ENCODE measurements at regions not wholly inside any gene's neighbourhood (a gene's known extent, or its start where the extent isn't known, plus 50 kb on each side); places are given as distances from the start of the nearest gene placed in this dataset.
"Not testable (repeated sequence)": the region's sequence is repeated elsewhere in the genome, so short reads cannot be mapped to it uniquely, and the experiment has no call there.

- DNase-seq = no peak
These were observed 52.0 kb downstream of the PRORP start for GRCh38 chr14:35174342-35174741.

- no peak for DNase-seq
These were observed 57.8 kb downstream of the PRORP start for GRCh38 chr14:35180179-35180578.

GRCh38 chr14:35184891-35185290, 62.5 kb downstream of the PRORP start:
- DNase-seq = not testable (repeated sequence)

- no peak for DNase-seq
These were observed 67.1 kb downstream of the PRORP start for GRCh38 chr14:35189422-35189821.

DNA sequence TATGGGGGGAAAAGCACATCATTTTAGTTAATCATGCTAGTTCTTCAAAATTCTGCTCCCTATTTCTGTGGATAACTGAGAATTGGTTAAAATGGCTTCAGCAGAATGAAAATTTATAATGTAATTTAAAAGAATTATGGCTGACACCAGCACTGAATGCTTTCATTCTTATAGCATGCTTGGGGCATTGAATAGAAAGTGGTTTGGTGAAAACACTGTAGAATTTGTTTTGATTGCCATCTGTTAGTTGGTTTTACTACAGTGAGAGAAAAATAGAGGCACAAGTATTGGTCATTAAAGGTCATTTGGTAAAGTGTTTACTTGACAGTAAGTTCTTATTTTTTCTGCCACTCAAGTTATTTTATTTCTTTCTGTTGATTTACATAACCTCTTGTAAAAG, 70.8 kb downstream of the PRORP start:
- no peak for DNase-seq

- not testable (repeated sequence) for DNase-seq
These were observed 71.8 kb downstream of the PRORP start for GRCh38 chr14:35194183-35194582.

DNA sequence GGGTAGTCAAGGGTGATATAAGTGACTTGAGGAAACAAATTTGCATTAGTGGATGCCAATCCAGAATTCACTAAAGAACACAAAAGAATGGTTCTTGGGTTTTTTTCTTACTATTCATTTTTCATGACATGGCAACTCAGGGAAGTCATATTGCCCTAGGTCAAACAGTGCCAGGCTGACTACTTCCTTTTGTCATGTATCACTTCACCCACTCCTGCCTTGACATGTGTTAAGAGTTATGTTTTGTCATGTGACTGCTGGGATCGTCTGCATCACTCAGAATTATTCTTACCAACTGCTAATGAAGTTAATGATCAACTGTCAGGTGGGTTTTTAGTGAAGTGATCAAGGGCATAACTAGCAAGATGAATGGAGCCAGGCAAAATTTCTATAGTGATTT, 74.2 kb downstream of the PRORP start:
- no peak for DNase-seq

DNA sequence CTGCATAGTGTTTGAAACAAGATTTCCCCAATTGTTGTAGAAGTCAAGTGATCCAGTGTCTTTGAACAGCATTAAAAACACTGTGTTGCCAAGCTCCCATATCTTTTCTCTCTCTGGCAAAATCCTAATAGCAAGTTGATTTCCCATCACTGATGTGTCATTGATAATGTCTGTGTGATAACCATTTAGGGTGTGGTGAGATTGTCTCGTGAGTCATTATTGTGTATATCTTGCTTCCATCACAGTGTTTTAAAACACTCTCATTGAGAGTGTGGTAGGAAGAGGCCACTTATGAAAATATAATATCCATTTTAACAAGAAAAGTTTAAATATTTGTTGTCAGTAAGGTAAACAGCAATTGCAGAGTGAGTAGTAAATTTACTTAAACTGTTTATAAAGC, 74.7 kb downstream of the PRORP start:
- no peak for DNase-seq

DNA sequence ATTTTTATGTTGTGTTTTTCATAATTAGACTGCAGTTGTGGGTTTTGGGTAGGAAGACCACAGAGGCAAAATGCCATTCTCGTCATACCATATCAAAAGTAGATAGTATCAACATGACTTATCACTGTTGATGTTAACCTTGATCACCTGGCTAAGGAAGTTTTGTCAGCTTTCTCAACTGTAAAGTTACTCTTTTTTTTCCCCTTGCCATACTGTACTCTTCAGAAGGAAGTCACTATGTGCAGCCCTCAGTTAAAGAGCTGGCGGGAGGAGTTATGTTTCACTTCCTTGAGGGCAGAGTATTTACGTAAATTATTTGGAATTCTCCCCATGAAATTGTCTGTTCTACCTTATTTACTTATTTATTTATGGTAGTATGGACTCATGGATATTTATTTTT, 78.7 kb downstream of the PRORP start:
- DNase-seq = no peak

- DNase-seq = no peak
These were observed 79.8 kb downstream of the PRORP start for GRCh38 chr14:35202195-35202594.

- DNase-seq = no peak
These were observed 83.4 kb downstream of the PRORP start for GRCh38 chr14:35205737-35206136.

DNA sequence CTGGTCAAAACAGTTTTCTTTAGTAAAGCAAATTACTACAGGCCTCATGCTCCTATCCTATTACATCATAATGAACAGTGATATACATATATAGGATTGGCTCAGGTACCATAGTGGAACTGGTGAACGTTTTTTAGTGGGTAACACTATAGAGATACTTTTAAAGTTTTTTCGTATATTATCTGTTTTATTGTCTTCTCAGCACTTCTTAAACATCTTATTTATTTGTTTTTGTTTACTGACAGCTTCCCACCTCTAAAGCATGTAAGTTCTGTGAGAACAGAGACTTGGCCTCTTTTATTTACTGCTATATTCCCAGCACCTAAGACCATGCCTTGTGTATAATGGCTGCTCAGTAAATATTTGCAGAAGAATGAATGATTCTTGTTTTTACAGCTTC, 81.1 kb upstream of the PSMA6 start:
- DNase-seq = no peak

- no peak for DNase-seq
These were observed 79.6 kb upstream of the PSMA6 start for GRCh38 chr14:35212471-35213142.

DNA sequence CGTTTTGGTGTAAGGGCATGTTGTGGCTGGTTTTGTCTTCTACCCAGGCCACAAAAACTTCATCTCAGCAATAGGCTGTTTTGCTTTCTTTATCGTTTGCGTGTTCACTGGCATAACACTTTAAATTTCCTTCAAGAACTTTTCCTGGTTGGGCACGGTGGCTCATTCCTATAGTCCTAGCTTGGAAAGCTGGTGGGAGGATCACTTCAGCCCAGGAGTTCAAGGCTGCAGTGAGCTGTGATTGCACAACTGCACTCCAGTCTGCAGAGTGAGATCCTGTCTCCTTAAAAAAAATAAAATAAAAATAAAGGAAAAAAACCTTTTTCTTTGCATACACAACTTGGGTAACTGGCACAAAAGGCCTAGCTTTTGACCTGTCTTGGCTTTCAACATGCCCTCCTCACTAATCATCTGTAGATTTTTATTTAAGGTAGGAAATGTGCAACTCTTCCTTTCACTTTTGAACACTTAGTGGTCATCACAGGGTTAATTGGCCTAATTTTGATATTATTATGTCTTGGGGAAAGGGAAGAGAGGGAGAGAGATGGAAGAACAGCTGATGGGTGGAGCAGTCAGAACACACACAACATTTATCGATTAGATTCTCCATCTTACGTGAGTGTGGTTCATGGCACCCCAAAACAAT, 78.9 kb upstream of the PSMA6 start:
- DNase-seq = no peak

DNA sequence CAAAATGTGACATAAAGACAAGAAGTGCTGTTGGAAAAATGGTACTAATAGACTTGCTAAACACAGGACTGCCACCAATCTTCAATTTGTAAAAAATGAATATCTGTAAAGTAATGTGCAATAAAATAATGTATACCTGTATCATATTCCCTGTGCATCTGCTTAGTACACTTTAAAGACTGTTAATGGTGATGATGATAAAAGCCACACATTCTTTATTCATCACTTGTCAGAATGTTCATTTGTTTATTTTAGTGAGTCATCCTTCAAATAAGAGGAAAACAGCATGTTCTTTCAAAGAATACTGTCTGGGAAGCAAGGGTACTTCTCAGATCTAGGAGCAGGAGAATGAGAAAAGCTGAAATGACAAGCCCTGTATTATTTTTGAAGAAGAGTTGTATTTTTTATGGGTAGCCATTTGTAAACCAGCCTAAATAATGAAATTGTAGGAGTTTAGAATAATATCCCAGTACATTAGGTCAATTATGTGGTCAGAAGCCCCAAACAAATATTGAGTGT, 78.3 kb upstream of the PSMA6 start:
- no peak for DNase-seq

DNA sequence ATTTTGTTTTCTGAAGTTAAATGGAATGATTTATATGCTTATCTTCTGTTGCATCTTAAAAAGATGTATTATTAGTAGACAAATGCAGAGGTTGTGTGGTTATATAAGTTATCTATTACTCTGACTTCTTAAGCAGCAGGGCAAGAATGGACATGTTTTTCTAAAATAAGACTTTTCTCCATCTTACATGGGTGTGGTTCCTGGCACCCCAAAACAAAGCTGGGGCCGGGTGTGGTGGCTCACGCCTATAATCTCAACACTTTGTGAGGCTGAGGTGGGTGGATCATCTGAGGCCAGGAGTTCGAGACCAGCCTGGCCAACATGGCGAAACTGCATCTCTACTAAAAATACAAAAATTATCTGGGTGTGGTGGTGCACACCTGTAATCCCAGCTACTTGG, 77.8 kb upstream of the PSMA6 start:
- not testable (repeated sequence) for DNase-seq

- no peak for DNase-seq
These were observed 76.9 kb upstream of the PSMA6 start for GRCh38 chr14:35215110-35215813.

DNA sequence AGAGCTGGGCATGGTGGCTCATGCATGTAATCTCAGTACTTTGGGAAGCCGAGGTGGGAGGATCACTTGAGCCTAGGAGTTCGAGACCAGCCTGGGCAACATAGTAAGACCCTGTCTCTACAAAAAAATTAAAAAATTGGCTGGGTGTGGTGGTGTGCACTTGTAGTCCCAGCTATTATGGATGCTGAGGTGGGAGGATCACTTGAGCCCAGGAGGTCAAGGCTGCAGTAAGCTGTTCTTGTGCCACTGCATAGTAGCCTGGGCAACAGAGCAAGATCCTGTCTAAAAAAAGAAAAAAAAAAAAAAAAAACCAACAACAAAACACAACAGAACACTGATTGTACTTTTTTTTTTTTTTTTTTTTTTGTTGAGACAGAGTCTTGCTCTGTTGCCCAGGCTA, 74.0 kb upstream of the PSMA6 start:
- DNase-seq = not testable (repeated sequence)

DNA sequence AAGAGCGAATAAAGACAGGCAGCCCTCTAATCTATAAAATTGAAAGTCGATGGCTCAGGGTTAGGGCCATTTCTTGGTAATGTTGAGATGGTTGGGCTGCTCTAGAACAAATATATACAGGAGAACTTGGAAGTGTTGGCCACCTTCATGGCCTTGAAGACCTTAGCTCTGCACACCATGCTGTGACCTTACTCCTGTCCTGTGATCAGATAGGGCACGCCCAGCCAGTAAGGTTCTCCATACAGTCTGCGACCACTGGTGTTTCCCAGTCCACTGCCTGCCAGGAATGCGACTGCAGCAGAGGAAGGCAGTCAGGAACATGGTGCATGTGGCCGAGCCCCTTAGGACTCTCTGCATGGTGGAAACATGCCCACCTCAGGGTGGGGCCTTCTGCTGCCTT, 73.2 kb upstream of the PSMA6 start:
- DNase-seq = no peak

DNA sequence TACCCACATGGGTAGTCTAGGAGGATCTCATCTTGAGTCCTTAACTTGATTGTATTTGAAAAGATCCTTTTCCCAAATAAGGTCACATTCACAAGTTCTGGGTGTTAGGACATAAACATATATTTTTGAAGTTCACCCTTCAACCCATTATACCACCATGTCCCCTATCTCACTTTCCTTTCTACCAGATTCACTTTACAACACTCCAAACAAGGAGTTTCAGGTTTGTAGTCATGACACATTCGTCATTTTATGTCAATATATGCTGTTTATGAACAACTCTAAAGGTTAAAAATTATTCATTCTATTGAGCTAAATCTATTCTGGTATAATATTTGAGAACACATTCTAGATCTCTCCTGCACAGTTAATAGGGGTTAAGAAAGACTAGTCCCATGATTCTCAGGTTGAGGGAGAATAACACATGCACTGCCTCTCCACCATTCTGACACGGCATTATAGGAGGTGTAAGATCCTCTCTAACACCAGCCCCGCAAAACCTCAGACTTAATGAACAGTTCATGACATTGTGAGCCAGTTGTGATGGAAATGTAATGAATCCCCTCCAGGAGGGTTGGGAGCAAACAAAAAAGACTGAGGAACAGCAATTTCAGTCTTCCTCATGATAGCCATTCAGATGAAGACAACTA, 72.0 kb upstream of the PSMA6 start:
- DNase-seq = no peak

DNA sequence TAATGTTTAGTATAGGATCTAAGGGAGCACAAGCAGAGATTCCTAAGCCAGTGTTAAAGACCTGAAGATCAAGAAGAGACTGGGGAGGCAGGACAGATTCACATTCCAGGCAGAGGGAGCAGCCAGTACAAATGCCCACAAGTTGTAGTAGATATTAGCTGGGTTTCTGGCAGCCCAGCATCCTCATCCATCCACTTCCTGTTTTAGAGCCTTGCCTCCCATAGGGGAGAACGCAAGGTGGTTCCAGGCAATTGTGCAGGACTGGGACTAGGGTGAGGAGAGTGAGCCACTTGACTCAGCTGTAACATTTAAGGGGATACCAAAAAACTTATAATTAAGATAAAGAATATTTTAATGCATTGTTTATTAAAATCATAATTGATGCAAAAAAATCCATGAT, 71.3 kb upstream of the PSMA6 start:
- no peak for DNase-seq

GRCh38 chr14:35221462-35221861, 70.7 kb upstream of the PSMA6 start:
- no peak for DNase-seq

DNA sequence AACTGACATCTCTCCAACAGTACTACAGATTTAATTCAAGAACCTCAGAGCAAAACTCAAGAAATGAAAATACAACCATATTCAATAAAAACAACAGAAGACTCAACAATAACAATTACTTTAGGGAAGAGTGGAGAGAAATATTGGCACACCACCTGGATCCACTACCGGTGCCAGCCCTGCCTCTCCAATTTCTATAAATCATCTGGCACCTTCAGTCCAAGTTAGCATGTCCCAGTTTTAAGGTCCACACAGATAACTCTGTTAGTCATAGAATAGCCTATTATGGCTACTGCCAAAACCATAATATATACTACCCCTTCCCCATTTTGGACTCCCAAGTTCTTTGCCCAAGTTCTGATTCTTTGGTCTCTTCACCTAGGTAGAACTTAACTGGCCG, 69.9 kb upstream of the PSMA6 start:
- no peak for DNase-seq
